Transverse colon (tissue), 4 donors: ENCODE measurements at regions not wholly inside any gene's neighbourhood (a gene's known extent, or its start where the extent isn't known, plus 50 kb on each side); places are given as distances from the start of the nearest gene placed in this dataset.

Experiments
- EP300 ChIP-seq: sonication (generic); formaldehyde crosslinking; IDR thresholded peaks from one replicate; pipeline ENCODE4 v1.6.1; 2017; ENCODE audit warnings: antibody characterized with exemption, low read depth
- POLR2AphosphoS5 ChIP-seq, 3 donors: sonication (generic); formaldehyde crosslinking; IDR thresholded peaks; one replicate each; pipeline ENCODE4 v1.6.1; 2016; ENCODE audit warnings: antibody characterized with exemption in 3 of 3
- TF ChIP-seq, protein P1 (sequence below), 5 experiments: fragments of 200-600 bp in 3 of 5; fragments of 450-650 bp in 2 of 5; sonication (generic) in 3 of 5; IDR thresholded peaks; 1 replicate in 2 of 5; 2 replicates in 3 of 5; pipeline ENCODE4 v1.5.1; 2016 to 2017; ENCODE audit warnings: antibody characterized with exemption in 5 of 5, inconsistent platforms in 3 of 5, mild to moderate bottlenecking in 2 of 5, moderate library complexity in 1 of 5

DNA sequence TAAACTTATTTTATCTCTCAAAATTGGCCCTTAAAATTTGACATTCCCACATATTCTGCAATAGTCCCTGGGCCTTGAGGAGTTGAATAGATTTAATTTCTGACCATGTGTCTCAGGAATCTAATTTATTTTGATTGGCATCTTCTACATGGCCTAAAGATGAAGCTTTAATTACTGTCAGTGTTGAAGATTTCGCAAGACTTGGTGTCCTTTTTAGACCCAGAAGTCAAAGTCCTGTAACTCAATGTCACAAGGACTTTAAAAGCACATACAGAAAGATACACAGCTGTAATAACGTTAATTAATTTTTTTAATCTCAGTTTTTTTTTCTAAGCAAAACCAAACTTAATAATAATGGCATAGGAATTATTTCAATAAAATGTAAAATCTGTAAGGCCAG is 163.9 kb downstream of the SUCNR1 start:
- TF ChIP-seq, protein P1, sequence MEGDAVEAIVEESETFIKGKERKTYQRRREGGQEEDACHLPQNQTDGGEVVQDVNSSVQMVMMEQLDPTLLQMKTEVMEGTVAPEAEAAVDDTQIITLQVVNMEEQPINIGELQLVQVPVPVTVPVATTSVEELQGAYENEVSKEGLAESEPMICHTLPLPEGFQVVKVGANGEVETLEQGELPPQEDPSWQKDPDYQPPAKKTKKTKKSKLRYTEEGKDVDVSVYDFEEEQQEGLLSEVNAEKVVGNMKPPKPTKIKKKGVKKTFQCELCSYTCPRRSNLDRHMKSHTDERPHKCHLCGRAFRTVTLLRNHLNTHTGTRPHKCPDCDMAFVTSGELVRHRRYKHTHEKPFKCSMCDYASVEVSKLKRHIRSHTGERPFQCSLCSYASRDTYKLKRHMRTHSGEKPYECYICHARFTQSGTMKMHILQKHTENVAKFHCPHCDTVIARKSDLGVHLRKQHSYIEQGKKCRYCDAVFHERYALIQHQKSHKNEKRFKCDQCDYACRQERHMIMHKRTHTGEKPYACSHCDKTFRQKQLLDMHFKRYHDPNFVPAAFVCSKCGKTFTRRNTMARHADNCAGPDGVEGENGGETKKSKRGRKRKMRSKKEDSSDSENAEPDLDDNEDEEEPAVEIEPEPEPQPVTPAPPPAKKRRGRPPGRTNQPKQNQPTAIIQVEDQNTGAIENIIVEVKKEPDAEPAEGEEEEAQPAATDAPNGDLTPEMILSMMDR (IDR thresholded peaks at IDR 0.05), result no peak
- TF ChIP-seq EP300 (no peak), POLR2AphosphoS5 (IDR thresholded peaks at IDR 0.05) (no peak)
